GM18867 (cell line): ENCODE measurements at regions not wholly inside any gene's neighbourhood (a gene's known extent, or its start where the extent isn't known, plus 50 kb on each side); places are given as distances from the start of the nearest gene placed in this dataset.
A peak's percentile ranks its signal among the peaks of the same experiment; 100 is the strongest.

Experiments
- ATAC-seq: cut with Tn5 transposase; IDR thresholded peaks from one replicate; pipeline ENCODE4 v1.9.1; 2021; ENCODE audit warnings: mild to moderate bottlenecking, moderate library complexity; ENCODE audit not compliant: unreplicated experiment

DNA sequence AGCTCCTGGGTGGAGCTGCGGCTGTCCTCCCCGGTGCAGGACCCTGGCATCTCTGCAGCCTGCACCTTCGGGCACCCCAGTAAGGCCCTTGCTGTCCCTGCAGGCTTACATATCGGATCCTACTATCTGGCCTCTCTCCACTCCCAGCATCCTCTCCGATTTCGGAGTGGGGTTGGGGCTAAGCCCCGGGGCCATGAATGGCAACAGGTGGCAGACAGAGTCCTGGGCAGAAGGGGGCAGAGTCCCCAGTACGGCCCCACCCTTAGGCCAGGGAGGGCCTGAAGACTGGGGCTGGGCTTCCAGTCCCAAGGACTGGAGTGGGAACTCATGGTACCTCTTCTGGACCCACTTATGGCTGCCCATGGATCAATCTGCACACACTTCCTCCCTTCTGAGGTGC lies 180.4 kb upstream of the MC4R start:
- ATAC-seq: no peak

DNA sequence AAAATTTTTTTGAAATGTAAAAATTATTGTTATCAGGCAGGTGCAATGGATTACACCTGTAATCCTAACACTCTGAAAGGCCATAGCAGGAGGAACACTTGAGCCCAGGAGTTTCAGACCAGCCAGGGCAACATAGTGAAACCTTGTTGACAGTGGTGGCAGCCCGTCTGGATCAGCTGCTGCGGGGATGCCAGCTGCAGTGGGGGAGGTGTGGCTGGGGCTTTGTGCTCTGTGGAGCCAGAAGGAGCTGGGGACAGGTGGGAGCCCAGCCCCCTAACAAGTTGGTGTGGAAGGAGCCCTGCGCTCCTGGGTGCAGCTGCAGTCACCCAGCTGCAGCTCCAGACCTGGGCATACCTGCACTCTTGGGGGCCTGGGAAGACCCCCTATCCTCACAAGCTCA lies 182.4 kb upstream of the MC4R start:
- ATAC-seq: peak; percentile 44

DNA sequence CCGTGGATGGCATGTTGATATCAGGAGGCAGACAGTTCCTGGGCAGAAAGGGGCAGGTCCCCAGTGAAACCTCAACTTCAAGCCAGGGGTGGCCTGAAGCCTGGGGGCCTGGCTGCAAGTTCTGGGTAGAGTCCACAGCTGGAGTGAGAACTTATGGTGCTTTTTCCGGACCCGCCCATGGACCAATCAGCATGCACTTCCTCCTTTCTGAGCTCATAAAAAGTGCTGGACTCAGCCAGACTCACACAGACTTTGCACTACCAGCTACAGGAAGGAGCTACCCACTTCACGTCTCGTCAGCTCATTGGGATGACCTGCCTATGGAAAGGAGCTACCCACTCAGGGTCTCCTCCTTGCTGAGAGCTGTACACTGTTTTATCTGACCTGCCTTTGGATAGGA lies 183.1 kb upstream of the MC4R start:
- ATAC-seq: peak; percentile 74

DNA sequence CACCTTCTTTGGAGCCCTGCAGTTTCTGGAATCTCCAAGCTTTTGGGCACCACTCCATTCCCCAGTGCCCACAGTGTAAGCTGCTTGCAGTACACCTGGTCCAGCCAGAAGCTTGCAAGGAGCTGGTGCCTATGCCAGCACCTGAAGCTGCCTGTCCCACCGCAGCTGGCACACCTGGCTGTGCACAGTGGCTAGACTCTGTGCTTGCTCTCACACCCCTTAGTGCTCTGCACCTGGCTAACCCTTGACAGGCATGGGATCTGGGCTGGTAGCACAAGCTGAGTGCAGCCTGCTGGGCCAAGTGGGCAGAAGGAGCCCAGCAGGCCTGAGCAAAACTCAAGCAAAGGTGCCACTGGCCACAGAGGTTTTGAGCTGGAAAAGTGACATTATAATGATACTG lies 183.8 kb upstream of the MC4R start:
- no peak for ATAC-seq

DNA sequence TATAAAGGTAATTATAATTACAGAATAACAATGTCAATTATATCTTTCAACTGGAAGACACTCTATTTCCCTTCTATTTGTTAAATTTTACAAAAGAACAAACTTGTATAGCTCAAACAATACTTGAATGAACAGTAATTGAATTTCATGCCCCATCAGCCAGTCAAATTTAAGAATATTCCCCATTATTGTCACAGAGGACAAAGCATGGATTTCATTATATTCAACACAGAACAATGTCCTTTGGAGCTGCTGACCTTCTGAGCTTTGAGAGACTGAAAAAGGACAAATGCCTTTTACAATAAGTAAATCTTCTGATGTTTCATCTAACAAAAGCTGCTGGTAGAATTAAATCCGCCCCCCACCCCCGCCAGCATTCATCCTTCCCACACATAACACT lies 187.5 kb upstream of the MC4R start:
- ATAC-seq: no peak

DNA sequence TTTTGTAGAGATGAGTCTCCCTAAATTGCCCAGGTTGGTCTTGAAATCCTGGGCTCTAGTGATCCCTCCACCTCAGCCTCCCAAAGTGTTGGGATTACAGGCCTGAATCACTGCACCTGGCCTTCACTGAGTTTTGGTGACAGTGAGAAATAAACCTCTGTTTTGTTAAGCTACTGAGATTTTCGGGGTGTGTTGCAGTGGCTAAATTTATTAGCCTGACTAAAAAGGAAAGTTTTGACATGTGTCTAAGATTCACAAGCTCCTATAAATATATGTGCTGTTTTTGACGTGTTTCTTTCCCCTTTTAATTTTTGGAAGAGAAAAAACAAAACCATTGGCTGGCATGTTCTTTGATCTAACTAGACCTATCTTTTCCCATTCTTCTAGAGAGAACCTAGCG lies 190.5 kb upstream of the MC4R start:
- ATAC-seq: no peak

DNA sequence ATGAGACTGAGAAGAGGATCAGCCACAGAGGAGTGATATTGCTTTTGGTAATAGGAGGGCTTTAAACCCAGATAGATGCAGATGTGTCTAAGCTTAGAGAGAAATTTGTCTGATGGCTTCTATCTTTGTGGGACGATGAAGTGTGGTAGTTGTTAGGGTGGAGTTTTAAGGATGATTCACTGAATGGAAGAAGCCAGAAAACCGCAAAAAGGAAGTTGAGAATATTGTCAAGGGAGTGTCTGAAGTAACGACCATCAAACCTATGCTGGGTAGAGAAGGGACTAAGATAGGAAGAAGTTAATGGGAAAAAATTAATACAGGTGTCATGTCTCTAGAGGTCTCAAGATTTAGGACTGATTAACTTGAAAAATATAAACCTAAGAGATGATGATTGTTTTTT lies 195.6 kb upstream of the MC4R start:
- no peak for ATAC-seq

DNA sequence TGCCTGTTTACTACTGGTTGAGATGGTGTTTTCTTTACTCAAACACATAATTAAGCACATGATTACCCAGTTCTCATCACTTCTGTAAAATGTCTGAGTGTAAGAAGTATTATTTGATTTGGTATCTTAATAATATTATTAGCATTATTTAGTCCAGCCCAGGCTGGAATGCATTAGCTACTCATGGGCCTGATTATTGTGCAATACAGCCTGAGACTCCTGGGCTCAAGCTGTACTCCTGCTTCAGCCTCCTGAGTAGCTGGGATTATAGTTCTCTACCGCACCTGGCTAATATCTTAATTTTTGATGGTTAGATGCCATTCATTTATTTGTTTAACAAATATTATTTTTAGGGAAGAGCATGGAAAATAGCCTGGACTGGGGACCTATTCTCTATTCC lies 197.6 kb upstream of the MC4R start:
- ATAC-seq: no peak

DNA sequence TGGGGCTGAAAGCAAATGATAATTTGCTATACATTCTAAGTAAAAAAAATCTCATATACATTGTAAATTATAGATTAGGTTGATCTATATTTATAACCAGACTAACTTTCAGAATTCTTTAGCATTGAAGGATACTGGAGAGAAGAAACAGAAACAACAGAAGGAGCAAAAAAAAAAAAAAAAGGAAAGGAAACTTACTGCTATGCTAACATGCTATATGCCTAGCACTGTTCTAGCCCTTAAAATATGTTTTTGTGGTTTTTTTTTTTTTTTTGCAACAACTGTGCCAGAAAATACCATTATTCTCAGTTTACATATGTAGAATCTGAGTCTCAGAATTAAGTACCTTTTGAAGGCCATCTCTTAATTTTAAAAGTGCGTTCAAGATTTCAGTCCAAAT lies 204.9 kb upstream of the MC4R start:
- ATAC-seq: no peak

DNA sequence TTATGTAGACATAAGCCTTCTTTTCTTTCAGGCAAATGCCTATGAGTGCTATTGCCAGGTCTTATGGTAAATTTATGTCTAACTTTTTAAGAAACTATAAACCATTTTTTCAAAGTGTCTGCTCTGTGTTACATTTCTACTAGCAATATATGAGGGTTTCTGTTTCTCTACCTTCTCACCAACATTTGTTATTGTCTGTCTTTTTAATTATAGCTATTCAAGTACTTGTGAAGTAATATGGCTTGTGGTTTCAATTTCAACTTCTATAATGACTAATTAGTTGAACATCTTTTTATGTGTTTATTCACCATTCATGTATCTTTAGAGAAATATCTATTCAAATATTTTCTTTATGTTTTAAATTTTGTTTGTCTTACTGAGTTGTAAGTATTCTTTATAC lies 213.1 kb upstream of the MC4R start:
- peak; percentile 60 for ATAC-seq

DNA sequence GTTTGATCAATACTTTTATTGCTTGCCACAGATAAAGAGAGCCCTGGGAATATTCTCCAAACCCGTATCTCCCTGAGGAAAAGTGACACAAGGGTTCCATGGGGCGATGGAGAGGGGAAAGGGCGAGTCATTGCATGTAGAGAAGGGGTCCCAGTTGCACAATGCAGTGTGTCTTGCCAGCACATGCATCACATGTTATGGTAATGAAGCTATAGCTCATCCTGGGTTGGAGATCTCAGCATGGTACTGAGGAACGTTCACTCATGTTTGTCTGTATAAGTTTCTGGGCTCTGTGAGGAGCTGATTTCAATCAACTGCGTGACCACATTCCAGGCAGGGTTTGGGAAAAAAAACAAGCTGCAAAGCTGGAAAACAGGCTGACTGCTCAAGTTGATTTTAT lies 220.7 kb upstream of the MC4R start:
- ATAC-seq: no peak

DNA sequence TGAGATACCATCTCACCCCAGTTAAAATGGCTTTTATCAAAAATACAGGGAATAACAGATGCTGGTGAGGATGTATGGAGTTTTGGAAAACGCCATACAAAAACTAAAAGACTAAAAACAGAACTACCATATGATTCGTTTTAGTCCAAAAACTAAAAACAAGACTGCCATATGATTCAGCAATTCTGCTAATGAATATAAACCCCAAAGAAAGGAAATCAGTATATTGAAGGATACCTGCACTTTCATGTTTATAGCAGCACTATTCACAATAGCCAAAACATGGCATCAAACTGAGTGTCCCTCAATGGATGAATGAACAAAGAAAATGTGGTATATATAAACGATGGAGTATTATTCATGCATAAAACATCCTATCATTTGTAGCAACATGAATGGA lies 224.4 kb upstream of the MC4R start:
- ATAC-seq: no peak

DNA sequence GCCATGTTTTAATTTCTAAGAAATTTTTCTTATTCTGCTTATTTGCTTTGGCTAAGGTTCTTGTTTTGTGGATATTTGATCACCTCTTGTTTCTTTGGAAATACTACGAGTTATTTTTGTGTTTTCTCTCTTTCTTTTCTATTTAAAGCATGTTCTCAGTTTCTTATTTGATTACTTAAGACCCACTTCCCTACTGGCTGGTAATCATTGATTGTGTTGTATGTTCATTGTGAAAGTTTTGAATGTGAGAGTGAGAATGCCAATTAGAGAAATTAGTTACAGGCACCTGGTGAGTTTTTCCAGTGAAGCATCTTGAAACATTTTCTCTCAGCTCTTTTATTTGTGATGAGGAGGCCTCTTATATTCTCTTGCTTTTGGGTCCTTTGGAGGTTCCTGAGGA lies 226.7 kb upstream of the MC4R start:
- ATAC-seq: peak; percentile 94

DNA sequence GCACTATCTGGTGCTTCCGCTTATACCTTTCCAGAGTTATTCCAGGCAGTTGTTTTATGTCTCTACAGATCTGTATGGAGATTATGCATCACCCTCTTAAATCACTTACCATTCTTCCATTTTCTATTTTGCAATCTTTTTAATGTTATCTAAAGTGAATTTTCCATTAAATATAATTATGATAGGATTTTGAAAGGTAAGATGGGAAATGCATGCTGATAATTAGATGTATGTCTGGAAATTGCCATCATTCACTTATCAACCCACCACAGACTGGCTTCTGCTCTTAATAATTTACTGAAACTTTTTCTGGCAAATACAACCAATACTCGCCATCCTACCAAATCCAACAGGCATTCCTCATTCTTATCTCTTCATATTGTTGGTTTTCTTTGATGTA lies 227.4 kb upstream of the MC4R start:
- ATAC-seq: no peak

DNA sequence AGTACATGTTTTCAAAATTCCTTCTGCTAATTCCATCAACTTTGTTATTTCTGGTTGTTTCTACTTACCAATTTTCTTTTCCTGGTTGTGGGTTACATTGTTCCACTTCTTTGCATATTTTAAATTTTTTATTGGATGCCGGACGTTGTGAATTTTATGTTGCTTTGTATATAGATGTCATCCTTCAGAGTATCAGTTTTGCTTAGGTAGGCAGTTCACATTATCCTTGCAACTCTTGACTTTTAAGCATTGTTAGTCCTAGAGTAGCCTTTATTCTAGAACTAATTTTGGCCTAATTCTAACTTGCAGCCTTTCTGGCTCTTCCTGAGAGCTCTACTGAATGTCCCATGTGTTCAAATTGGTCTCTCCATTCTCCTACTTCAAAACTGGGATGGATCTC lies 228.7 kb upstream of the MC4R start:
- no peak for ATAC-seq

DNA sequence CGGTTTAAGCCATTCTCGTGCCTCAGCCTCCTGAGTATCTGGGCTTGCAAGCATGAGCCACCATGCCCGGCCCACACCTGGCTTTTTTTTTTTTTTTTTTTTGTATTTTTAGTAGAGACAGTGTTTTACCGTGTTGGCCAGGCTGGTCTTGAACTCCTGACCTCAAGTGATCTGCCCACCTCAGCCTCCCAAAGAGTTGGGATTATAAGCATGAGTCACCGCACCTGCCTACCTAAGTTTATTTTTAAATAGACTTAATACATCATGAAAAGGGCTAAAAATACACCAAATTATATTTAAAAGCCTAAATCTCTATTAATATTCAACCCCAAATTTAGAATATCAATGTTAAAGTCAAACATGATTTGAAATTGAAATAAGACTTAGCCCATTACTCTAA lies 250.8 kb upstream of the MC4R start:
- ATAC-seq: no peak

DNA sequence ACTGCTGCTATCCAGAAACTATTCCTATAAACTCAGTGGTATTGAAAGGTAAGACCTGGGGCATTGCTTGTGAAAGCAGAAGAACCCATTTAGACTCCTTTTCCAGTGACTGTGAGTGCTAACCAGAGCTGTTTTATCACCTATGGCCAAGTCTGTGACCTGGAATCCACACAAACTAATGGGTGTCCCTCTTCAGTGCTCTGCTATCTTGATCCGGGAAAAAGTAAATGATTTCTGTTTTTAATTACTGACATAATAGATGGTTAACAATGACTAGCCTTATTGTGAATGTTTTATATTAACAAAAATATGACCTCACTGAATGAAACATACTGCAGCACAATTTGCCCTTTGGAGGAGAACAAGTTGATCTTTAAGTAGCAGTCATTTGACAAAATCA lies 251.6 kb upstream of the MC4R start:
- ATAC-seq: no peak

DNA sequence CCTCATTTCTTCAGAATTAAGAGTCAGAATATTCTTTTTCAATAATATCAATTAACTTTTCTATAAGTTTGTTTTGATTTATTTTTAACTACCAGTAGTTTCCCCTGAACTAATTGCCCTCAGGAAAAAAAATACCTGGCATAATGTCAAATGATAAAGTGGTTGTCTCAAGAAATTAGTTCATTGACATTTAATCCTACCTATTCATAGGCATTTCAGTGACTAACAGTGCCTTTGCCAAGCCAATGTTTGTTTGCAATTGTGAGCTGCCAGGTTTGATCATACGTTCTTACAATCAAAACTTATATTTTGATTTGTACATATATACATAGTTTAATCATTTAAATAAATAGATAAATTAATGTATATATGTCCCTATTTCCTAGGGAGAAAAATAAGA lies 267.3 kb upstream of the MC4R start:
- no peak for ATAC-seq

DNA sequence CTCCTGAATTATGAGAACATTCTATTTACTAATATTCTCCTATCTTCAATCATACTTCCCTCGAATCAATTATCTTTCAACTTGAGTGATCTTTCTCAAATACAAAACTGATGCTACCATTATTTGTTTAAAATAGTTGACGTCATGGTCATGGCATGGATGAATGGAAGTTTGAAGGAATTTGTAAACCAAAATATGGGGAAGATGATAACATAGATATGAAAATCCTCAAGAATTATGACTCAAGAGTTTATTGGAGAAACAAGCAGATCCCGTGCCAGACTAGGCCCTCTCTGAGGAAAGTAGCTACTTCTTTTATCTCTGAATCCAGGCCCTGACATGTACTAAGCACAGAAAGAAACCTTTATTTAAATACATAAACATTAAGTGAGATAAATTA lies 270.4 kb upstream of the MC4R start:
- no peak for ATAC-seq

DNA sequence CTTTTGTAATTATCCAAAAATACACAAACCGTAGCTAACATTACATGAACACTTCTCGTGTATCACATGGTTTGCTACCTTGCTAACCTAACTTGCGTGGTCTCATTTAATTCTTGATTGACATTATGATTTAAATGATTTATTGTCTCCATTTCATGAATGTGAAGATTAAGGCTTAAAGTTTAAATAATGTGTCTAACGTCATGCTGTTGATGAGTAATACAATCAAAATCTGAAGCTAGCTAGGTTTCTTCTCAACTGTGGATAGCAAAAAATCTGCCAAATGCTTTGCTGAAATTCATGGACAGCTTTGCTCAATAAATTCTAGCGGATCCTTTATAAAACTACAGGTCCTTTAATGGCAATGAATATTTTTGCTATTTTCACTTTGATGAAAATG lies 274.1 kb upstream of the MC4R start:
- ATAC-seq: no peak

DNA sequence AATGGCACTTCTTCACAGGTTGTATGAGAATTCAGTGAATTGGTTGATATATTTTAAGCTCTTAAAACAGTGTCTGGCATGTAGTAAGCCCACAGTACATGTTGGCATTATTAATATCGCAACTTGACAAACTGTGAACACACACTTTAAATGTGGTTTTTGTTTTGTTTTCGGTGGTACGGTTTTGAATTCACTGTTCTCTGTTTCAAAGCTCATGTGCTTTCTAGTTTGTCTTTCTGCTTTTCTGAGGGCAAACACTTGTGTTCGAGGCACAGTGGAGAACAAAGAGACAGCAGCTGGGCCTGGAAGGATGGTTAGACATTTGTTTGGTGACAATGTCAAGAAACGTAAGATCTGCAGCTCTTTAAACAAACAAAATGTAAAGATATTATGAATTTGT lies 276.5 kb upstream of the MC4R start:
- ATAC-seq: peak; percentile 99

DNA sequence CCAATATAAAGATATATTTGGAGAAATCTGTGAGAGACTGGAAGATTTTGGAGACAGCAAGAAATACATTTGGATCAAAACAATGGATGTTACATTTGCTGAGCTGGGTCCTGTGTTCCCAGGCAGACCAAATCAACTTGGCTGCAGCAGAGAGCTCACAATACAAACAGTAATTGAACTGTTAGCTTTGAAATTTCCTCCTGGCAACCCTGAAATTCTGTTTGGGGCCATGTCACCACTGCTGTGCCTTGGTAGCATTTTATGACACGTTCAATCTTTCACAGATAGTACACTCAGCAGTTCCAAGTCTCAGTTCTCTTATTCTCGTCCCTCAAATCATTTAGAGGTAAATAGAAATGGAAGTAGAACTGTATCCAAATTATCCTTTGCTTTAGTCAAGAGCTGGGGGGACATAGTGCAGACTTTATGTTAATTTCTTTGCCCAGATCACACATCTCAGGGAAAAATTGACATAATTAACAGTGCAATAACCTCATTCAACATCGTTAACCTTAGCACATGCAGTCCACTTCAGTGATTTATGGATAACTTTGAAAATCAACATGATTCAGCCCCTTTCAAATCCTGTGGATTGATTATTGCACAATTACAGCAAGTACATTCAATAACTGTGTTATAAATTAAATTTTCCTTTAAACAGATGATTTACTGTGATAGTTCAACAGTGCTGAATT lies 277.4 kb upstream of the MC4R start:
- no peak for ATAC-seq

DNA sequence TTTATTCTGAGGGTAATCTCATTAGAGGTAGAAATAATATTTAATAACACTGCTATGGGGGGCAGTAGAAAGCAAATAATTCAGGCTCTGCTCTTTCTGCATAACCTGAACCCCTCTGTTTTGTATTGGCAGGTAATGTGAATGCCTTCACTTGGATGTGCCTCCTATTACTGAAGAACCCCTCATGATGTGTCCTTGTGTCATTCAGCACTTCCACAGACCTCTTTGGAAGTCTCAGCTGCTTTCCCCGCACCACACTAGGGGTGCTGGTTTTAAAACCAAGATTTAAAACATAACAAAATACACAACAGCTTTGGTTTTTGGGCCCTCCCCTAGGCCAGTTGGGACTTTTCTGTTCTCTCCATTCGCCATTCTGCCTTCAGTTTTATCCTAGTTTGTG lies 281.7 kb upstream of the MC4R start:
- ATAC-seq: no peak

DNA sequence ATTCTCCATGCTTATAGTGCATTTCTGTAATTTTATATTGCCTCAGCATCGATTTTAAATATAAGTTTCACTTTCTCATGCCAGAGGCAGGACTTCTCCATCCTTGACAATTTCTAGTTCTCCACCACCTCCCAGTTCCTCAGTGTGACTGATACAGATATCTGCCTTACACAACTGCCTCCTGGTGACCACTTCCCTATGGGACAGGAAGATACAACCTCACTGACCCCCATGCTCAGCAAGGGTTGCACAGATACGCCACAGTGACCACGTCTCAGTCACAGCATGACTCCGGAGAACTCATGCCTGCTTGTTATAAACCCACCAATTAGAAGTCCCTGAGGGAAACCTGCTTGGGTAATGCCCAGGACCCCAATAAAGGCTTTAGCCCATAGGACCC lies 284.0 kb upstream of the MC4R start:
- no peak for ATAC-seq
